GM12892 (cell line): ENCODE measurements at regions not wholly inside any gene's neighbourhood (a gene's known extent, or its start where the extent isn't known, plus 50 kb on each side); places are given as distances from the start of the nearest gene placed in this dataset.

Source experiments
- POLR2AphosphoS5 ChIP-seq: IDR thresholded peaks from 2 replicates; pipeline ENCODE4 v1.6.1; 2011; ENCODE audit warnings: low read depth, low read length, control low read depth
- TAF1 ChIP-seq: IDR thresholded peaks from 2 replicates; pipeline ENCODE4 v1.6.1; 2011; ENCODE audit warnings: low read depth, mild to moderate bottlenecking, control low read depth, low read length, borderline replicate concordance

DNA sequence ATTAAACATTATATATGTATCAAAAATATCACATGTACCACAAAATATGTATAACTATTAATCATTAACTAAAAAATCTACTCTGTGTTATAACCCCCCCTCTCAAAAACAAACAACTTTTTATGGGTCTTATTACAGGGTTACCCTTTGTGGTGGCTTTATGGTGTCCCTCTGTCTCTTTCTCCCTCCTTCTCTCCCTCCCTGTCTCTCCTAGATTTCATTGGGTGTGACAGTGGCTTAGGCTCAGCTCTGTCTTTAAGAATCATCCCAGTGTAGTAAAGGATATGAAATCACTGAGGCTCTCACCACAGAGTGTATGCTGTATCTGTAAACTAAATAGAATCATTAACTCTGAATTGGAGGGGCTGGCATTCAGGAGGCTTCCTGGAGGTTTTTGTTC, 93.7 kb downstream of the TDRD15 start:
- no peak for TF ChIP-seq POLR2AphosphoS5
- TF ChIP-seq TAF1: no peak
